ENCODE measurements at regions not wholly inside any gene's neighbourhood (a gene's known extent, or its start where the extent isn't known, plus 50 kb on each side); places are given as distances from the start of the nearest gene placed in this dataset.

DNA sequence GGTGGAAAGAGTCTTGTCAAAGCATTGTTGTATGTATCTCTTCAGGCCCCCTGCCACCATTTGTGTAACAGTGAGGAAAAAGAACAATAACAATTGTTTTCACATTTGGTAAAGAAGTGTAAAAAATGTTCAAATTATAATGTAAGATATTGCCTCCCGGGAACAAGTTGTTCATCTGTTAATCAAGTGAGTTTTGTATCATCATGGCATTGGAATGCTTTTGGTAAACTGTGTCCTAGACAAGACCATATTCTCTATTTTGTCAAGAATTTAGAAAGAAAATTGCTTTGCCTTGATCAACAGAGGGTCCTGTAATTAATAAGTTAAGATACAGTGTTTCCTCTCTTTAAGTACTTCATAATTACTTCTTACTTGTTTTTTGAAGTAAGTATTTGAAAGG, 692.0 kb upstream of the NR5A2 start:
- no peak for DNase-seq
- Histone ChIP-seq H3K27ac (no peak overlapping the region), H3K36me3 (no peaks in the 10 kb centered on the region), H3K9me3 (no peaks in the 10 kb centered on the region), H3K4me1 (no peaks in the 10 kb centered on the region), H3K27me3 (no peaks in the 10 kb centered on the region), H3K4me3 (replicated peaks in 1 of 3) (no peak overlapping the region)
- intact Hi-C loops (cut with DNase I): no loop called here
- WGBS, 2 donors: 69 to 73% methylated on average over 1 of the region's 1 CpG
- TF ChIP-seq, protein P1, sequence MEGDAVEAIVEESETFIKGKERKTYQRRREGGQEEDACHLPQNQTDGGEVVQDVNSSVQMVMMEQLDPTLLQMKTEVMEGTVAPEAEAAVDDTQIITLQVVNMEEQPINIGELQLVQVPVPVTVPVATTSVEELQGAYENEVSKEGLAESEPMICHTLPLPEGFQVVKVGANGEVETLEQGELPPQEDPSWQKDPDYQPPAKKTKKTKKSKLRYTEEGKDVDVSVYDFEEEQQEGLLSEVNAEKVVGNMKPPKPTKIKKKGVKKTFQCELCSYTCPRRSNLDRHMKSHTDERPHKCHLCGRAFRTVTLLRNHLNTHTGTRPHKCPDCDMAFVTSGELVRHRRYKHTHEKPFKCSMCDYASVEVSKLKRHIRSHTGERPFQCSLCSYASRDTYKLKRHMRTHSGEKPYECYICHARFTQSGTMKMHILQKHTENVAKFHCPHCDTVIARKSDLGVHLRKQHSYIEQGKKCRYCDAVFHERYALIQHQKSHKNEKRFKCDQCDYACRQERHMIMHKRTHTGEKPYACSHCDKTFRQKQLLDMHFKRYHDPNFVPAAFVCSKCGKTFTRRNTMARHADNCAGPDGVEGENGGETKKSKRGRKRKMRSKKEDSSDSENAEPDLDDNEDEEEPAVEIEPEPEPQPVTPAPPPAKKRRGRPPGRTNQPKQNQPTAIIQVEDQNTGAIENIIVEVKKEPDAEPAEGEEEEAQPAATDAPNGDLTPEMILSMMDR (IDR thresholded peaks at IDR 0.05): no peak
- TF ChIP-seq POLR2A (IDR thresholded peaks at IDR 0.05): no peak

DNA sequence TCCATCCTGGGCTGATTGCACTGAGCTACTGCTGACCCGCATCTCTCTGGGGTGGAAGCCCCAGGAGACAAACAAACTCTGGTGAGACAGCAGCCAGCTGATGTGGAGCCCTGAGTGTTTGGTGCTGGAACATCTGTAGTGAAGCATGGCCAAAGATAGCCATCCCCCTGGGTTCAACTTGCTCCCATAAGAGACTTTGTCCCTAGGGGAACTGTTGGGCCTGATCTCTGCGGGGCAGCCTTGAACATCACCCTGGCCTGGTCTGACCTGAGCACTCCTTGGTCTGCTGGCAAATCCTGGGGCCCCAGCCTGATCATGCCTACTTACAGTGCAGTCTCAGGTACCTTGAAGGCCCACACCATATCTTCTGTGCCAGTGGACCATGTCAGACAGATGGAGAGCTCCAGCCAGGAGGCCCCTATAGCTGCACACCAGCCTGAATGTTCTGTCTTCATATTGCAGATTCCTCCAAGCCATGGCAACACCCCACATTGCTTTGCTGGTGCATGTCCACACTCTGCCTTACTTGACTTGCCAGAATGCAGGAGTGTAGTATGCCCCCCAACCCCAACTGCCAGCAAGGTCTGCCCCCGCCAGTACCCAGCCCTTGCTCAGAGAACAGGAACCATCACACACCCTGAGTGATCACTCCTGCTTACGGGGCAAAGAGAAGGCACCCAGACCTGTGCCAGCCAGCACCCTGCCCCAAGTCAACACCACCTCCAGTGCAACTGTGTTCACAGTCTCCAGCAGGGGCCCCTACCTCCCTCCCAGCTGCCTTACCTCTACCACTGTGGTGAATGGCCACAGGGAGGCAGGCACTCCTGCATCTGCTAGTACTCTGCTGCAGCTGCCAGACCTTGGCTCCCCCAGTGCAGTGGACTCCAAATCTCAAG, 690.5 kb upstream of the NR5A2 start:
- Histone ChIP-seq H3K27me3 (no peaks in the 10 kb centered on the region), H3K9me3 (no peaks in the 10 kb centered on the region), H3K4me1 (no peaks in the 10 kb centered on the region), H3K36me3 (no peaks in the 10 kb centered on the region), H3K27ac (no peak overlapping the region), H3K4me3 (replicated peaks in 1 of 3) (no peak overlapping the region)
- intact Hi-C loops (cut with DNase I): no loop called here
- DNase-seq: no peak
- 100% methylated on average over 2 to 3 of the region's 4 CpGs for WGBS, 2 donors
- no peak for TF ChIP-seq POLR2A (IDR thresholded peaks at IDR 0.05)

DNA sequence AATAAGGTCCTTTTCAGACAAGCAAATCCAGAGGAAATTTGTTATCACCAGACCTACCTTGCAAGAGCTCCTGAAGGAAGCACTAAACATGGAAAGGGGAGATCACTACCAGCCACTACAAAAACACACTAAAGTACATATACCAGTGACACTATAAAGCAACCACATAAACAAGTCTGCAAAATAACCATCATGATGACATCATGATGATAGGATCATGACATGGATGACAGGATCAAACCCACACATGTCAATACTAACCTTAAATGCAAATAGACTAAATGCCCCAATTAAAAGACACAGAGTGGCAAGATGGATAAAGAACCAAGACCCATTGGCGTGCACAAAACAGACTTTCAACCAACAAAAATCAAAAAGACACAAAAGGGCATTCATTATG, 688.8 kb upstream of the NR5A2 start:
- no peaks in the 10 kb centered on the region for H3K27me3 ChIP-seq
- H3K36me3 ChIP-seq: no peaks in the 10 kb centered on the region
- H3K9me3 ChIP-seq: no peaks in the 10 kb centered on the region
- H3K27ac ChIP-seq: no peak overlapping the region
- H3K4me1 ChIP-seq: no peaks in the 10 kb centered on the region
- 86 to 91% methylated on average over 1 of the region's 1 CpG for WGBS, 2 donors
- intact Hi-C loops (cut with DNase I): no loop called here
- H3K4me3 ChIP-seq (replicated peaks in 1 of 3): no peak overlapping the region
- TF ChIP-seq, protein P1 (IDR thresholded peaks at IDR 0.05): no peak
- no peak for TF ChIP-seq POLR2A (IDR thresholded peaks at IDR 0.05)
- no peak for DNase-seq

DNA sequence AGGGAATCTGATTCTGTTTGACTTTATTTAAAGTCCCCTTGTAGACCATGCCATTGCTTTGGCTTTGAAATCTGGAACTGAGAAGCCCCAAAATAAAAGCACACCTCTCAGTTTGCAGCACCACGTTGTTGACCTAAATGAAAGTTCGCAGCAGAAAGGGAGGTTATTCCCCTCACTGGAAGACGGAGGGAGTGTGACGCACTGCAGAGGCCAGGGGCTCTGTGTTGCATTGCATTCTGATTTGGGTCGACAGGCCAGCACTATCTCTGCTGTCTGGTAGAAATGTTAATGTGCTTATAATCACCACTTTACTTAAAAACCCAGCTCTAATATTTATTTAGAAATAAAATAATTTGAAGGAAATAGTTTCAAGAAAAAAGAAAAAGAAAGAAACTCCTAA, 675.2 kb upstream of the NR5A2 start:
- Histone ChIP-seq H3K27ac (no peak overlapping the region), H3K27me3 (no peaks in the 10 kb centered on the region), H3K9me3 (no peaks in the 10 kb centered on the region), H3K36me3 (no peaks in the 10 kb centered on the region), H3K4me3 (replicated peaks in 1 of 3) (no peak overlapping the region), H3K4me1 (no peaks in the 10 kb centered on the region)
- 61 to 62% methylated on average over 5 of the region's 5 CpGs for WGBS, 2 donors
- intact Hi-C loops (cut with DNase I): no loop called here
- TF ChIP-seq, protein P1 (IDR thresholded peaks at IDR 0.05): no peak
- no peak for TF ChIP-seq POLR2A (IDR thresholded peaks at IDR 0.05)
- no peak for DNase-seq

DNA sequence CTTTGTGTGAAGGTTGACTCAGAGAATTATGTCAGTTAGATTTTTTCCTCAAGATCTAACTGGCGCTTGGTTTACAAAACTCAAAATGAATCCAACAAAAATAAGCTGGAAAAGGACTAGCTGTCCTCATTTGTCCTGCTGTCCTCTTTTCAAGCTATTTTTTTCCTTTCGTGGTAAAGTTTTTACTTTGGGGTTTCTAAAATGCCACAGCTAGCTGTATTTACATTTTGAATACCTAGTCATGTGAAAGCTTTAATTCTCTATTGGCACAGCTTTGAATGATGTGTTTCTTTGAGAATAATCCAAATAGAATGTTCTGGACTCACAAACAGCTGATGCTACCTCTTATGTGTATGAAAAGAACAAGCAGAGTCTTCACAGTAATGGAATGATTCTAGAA, 673.6 kb upstream of the NR5A2 start:
- Histone ChIP-seq H3K4me3 (replicated peaks in 1 of 3) (no peak overlapping the region), H3K4me1 (no peaks in the 10 kb centered on the region), H3K36me3 (no peaks in the 10 kb centered on the region), H3K27ac (no peak overlapping the region), H3K9me3 (no peaks in the 10 kb centered on the region), H3K27me3 (no peaks in the 10 kb centered on the region)
- 82 to 84% methylated on average over 2 of the region's 2 CpGs for WGBS, 2 donors
- DNase-seq: no peak
- no peak for TF ChIP-seq POLR2A (IDR thresholded peaks at IDR 0.05)
- TF ChIP-seq, protein P1 (IDR thresholded peaks at IDR 0.05): no peak
- intact Hi-C loops (cut with DNase I): no loop called here

Measured in thyroid gland (tissue), 4 donors.